ENCODE measurements at regions not wholly inside any gene's neighbourhood (a gene's known extent, or its start where the extent isn't known, plus 50 kb on each side); places are given as distances from the start of the nearest gene placed in this dataset.
"Not testable (repeated sequence)": the region's sequence is repeated elsewhere in the genome, so short reads cannot be mapped to it uniquely, and the experiment has no call there.

DNA sequence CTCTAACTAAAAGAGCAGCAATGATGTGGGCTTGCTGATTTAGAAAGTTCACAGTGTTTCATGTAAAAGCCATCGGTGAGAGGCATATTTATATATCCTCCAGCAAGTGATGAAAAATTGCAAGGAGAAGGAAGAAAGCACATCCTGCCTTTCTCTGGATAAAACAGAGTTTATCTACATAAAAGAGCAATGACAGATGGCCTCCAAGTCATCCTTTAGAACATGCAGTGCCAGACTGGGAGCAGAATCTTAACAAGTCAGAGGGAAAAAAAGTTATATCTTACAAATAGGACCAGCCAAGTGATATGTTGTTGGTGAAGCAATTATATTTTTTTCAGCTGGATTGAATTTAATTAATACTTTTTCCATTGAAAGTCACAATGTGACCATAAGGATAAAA lies 253.8 kb upstream of the MGMT start:
- Mint-ChIP-seq H3K27me3 (no peaks in the 10 kb centered on the region), H3K36me3 (no peaks in the 10 kb centered on the region), H3K4me3 (no peak overlapping the region), H3K4me1 (ENCODE audit: unreplicated experiment) (no peaks in the 10 kb centered on the region), H3K9me3 (no peaks in the 10 kb centered on the region), H3K27ac (no peak overlapping the region)
- TF ChIP-seq, protein P1, sequence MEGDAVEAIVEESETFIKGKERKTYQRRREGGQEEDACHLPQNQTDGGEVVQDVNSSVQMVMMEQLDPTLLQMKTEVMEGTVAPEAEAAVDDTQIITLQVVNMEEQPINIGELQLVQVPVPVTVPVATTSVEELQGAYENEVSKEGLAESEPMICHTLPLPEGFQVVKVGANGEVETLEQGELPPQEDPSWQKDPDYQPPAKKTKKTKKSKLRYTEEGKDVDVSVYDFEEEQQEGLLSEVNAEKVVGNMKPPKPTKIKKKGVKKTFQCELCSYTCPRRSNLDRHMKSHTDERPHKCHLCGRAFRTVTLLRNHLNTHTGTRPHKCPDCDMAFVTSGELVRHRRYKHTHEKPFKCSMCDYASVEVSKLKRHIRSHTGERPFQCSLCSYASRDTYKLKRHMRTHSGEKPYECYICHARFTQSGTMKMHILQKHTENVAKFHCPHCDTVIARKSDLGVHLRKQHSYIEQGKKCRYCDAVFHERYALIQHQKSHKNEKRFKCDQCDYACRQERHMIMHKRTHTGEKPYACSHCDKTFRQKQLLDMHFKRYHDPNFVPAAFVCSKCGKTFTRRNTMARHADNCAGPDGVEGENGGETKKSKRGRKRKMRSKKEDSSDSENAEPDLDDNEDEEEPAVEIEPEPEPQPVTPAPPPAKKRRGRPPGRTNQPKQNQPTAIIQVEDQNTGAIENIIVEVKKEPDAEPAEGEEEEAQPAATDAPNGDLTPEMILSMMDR (conservative IDR thresholded peaks at IDR 0.05), result no peak
- DNase-seq (ENCODE audit: extremely low spot score, unreplicated experiment), result no peak

DNA sequence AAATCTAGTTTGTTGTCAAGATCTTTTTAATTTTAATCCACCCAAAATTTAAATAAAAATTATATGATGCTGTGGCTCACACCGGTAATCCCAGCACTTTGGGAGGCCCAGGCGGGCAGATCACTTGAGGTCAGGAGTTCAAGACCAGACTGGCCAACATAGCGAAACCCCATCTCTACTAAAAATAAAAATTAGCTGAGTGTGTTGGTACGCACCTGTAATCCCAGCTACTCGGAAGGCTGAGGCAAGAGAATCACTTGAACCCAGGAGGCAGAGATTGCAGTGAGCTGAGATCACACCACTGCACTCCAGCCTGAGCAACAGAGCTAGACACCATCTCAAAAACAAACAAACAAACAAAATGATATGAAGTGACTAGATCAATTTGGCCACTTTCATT lies 253.0 kb upstream of the MGMT start:
- not testable (repeated sequence) for DNase-seq (ENCODE audit: extremely low spot score, unreplicated experiment); H3K27me3 Mint-ChIP-seq; H3K4me3 Mint-ChIP-seq; H3K27ac Mint-ChIP-seq; H3K36me3 Mint-ChIP-seq; H3K4me1 Mint-ChIP-seq (ENCODE audit: unreplicated experiment); H3K9me3 Mint-ChIP-seq

DNA sequence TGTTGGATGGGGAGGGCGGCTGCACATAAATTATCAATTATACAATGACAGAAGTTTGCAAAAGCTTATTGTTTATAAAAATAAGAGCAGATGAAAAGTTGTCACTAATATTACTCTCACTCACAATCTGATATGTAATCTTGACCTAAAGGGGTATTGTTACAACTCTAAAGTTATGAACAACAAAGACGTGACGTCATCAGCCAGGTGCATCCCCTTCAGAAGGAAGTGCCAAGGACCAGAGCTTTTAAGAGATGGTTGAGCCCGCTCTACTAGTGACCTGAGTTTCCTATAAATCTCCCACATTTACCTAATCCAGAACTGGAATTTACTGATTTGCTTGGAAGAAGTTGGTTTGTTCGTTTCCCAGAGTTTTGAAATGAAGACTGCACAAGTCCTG lies 247.7 kb upstream of the MGMT start:
- H3K27me3 Mint-ChIP-seq, result no peaks in the 10 kb centered on the region
- peaks cover 4% of the 10 kb centered on the region for H3K4me1 Mint-ChIP-seq (ENCODE audit: unreplicated experiment)
- TF ChIP-seq, protein P1 (conservative IDR thresholded peaks at IDR 0.05), result no peak
- H3K36me3 Mint-ChIP-seq, result no peaks in the 10 kb centered on the region
- DNase-seq (ENCODE audit: extremely low spot score, unreplicated experiment), result no peak
- H3K9me3 Mint-ChIP-seq, result no peaks in the 10 kb centered on the region
- no peak overlapping the region for H3K4me3 Mint-ChIP-seq
- no peak overlapping the region for H3K27ac Mint-ChIP-seq

DNA sequence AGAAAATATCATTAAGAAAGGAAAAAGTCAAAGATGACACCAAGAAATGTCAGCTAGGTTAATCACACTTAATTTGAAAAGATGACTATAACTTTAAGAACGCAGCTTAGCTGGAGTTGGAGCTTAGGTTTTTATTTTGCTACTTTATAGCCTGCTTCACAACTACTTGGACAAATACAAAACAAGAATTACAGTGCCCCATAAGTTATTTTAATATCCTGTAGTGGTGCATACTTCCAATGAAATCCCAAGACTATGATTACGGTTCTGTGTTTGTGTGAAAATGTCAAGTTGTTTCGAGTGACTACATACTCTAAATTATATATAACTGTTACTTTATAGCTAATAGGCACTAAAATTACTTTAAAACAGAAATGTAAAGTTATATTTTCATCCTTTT lies 244.6 kb upstream of the MGMT start:
- H3K27me3 Mint-ChIP-seq, result no peaks in the 10 kb centered on the region
- no peak for DNase-seq (ENCODE audit: extremely low spot score, unreplicated experiment)
- no peak overlapping the region for H3K27ac Mint-ChIP-seq
- H3K36me3 Mint-ChIP-seq, result no peaks in the 10 kb centered on the region
- TF ChIP-seq, protein P1 (conservative IDR thresholded peaks at IDR 0.05), result no peak
- H3K4me3 Mint-ChIP-seq, result no peak overlapping the region
- H3K4me1 Mint-ChIP-seq (ENCODE audit: unreplicated experiment), result peaks cover 4% of the 10 kb centered on the region
- no peaks in the 10 kb centered on the region for H3K9me3 Mint-ChIP-seq

DNA sequence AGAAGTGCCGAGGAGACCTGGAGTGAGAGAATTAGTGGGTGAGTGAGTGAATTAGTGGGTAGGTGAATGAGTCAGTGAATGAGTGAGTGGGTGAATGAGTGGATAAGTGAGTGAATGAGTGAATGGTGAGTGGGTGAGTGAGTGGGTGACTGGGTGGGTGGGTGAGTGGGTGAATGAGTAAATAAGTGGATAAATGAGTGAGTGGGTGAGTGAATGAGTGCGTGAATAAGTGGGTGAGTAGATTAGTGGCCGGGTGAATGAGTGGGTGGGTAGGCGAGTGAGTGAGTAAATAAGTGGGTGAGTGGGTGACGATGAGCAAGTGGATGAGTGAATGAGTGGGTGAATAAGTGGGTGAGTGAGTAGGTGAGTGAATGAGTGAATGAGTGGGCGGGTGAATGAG lies 243.7 kb upstream of the MGMT start:
- no peak overlapping the region for H3K27ac Mint-ChIP-seq
- H3K4me3 Mint-ChIP-seq, result no peak overlapping the region
- TF ChIP-seq, protein P1 (conservative IDR thresholded peaks at IDR 0.05), result no peak

DNA sequence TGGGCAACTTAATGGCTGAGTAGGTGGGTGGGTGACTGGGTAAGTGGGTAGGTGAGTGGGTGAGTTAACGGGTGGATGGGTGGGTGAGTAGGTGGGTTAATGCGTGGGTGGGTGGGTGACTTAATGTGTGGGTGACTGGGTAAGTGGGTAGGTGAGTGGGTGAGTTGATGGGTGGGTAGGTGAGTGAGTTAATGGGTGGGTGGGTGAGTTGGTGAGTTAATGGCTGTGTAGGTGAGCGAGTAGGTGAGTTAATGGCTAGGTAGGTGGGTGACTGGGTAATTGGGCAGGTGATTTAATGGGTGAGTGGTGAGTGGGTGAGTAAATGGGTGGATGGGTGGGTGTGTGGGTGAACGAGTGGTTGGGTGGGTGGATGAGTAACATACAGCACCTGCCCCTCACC lies 243.0 kb upstream of the MGMT start:
- TF ChIP-seq, protein P1 (conservative IDR thresholded peaks at IDR 0.05), result no peak
- DNase-seq (ENCODE audit: extremely low spot score, unreplicated experiment), result no peak
- Mint-ChIP-seq H3K27ac (no peak overlapping the region), H3K27me3 (no peaks in the 10 kb centered on the region), H3K36me3 (no peaks in the 10 kb centered on the region), H3K9me3 (no peaks in the 10 kb centered on the region), H3K4me3 (no peak overlapping the region), H3K4me1 (ENCODE audit: unreplicated experiment) (peaks cover 4% of the 10 kb centered on the region)

More for the DNA sequence above, 243.7 kb upstream of the MGMT start:
- Mint-ChIP-seq H3K4me1 (ENCODE audit: unreplicated experiment) (peaks cover 4% of the 10 kb centered on the region), H3K9me3 (no peaks in the 10 kb centered on the region), H3K27me3 (no peaks in the 10 kb centered on the region), H3K36me3 (no peaks in the 10 kb centered on the region)
- no peak for DNase-seq (ENCODE audit: extremely low spot score, unreplicated experiment)

Measured in type B pancreatic cell (in vitro differentiated cells).